Ovary (tissue), 7 donors: ENCODE measurements at regions not wholly inside any gene's neighbourhood (a gene's known extent, or its start where the extent isn't known, plus 50 kb on each side); places are given as distances from the start of the nearest gene placed in this dataset.

Source experiments
- DNase-seq, 5 donors: peaks; one replicate each; pipeline ENCODE4 v3.0.0-alpha.2; 2019 to 2020
- H3K27ac ChIP-seq, 2 donors: fragments of 200-600 bp; one replicate each; pipeline versions ENCODE4 v1.5.1 to v1.8.0; 2019 to 2022
- H3K27me3 ChIP-seq: fragments of 200-600 bp; one replicate; pipeline ENCODE4 v1.8.0; 2022
- H3K36me3 ChIP-seq: fragments of 200-600 bp; sonication (generic); one replicate; pipeline ENCODE4 v1.5.1; 2019
- H3K4me1 ChIP-seq: one replicate; pipeline ENCODE4 v1.8.1; 2013; ENCODE audit warnings: mild to moderate bottlenecking, moderate library complexity; ENCODE audit not compliant: insufficient read depth
- H3K4me3 ChIP-seq: fragments of 200-600 bp; sonication (generic); one replicate; pipeline ENCODE4 v1.5.1; 2017
- H3K9me3 ChIP-seq, 2 donors: fragments of 200-600 bp in 1 of 2; sonication (generic) in 1 of 2; one replicate each; pipeline versions ENCODE4 v1.5.1 to v1.8.1; 2013 to 2019; ENCODE audit warnings: mild to moderate bottlenecking in 1 of 2, moderate library complexity in 1 of 2
- EP300 ChIP-seq: sonication (generic); formaldehyde crosslinking; IDR thresholded peaks from one replicate; pipeline ENCODE4 v1.6.1; 2017; ENCODE audit warnings: antibody characterized with exemption
- POLR2A ChIP-seq: fragments of 450-650 bp; IDR thresholded peaks from one replicate; pipeline ENCODE4 v1.6.1; 2017; ENCODE audit warnings: antibody characterized with exemption, mild to moderate bottlenecking, moderate library complexity
- WGBS, 3 donors: extraction: QIAGEN DNeasy Blood & Tissue Kit in 1 of 3; methylation state at CpG; one replicate each; pipeline versions ENCODE4 v1.1.5 to v1.1.7; 2013 to 2017; 5-methylcytosine and 5-hydroxymethylcytosine counted together
- intact Hi-C, 4 donors: fragments of 100-400 bp; cut with DNase I; formaldehyde crosslinking; loops; one replicate each; pipeline versions ENCODE4 v1.11.0 to v1.15.1; 2022 to 2023
- TF ChIP-seq, protein P1 (sequence below), 3 donors: fragments of 450-650 bp in 2 of 3; fragments of 200-600 bp in 1 of 3; IDR thresholded peaks; one replicate each; pipeline versions ENCODE4 v1.5.1 to v1.8.0; 2016 to 2022; ENCODE audit warnings: antibody characterized with exemption in 3 of 3, mild to moderate bottlenecking in 1 of 3
- donor health status: DM: no; HTN: no; CAD: no; lungs with moderate emphysema.
- donor health status: DM: no; HTN: no; CAD: no.
- donor health status: Bipolar disorder and iron deficiency.
- donor health status: DM: no; HTN: no; CAD: no.
- donor health status: DM: yes; HTN: yes; CAD: no.

DNA sequence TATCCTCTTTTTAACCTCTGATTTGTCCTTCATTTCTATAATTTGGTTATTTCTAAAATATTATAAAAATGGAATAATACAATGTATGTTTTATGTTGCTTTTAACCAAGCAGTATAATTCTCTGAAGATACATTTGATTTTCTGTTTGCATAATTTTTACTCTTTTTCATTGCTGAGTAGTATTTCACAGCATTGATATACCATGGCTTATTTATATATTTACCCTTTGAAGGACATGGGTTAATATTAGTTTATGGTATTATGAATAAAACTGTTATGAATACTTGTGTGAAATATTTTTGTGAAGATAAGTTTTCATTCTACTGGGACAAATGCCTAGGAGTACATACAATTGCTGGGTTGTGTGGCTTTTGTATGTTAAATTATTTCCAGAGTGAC lies 748.6 kb downstream of the TENT5A start:
- intact Hi-C loops = no loop called here
- Histone ChIP-seq H3K27me3 (no peaks in the 10 kb centered on the region), H3K9me3 (peaks cover 0 to 3% of the 10 kb centered on the region in 2 donors), H3K36me3 (no peaks in the 10 kb centered on the region), H3K4me1 (no peaks in the 10 kb centered on the region), H3K4me3 (no peak overlapping the region), H3K27ac (no peak overlapping the region)
- no peak for DNase-seq
- TF ChIP-seq EP300 (no peak), POLR2A (no peak)
- TF ChIP-seq, protein P1, sequence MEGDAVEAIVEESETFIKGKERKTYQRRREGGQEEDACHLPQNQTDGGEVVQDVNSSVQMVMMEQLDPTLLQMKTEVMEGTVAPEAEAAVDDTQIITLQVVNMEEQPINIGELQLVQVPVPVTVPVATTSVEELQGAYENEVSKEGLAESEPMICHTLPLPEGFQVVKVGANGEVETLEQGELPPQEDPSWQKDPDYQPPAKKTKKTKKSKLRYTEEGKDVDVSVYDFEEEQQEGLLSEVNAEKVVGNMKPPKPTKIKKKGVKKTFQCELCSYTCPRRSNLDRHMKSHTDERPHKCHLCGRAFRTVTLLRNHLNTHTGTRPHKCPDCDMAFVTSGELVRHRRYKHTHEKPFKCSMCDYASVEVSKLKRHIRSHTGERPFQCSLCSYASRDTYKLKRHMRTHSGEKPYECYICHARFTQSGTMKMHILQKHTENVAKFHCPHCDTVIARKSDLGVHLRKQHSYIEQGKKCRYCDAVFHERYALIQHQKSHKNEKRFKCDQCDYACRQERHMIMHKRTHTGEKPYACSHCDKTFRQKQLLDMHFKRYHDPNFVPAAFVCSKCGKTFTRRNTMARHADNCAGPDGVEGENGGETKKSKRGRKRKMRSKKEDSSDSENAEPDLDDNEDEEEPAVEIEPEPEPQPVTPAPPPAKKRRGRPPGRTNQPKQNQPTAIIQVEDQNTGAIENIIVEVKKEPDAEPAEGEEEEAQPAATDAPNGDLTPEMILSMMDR (IDR thresholded peaks at IDR 0.05) = no peak

DNA sequence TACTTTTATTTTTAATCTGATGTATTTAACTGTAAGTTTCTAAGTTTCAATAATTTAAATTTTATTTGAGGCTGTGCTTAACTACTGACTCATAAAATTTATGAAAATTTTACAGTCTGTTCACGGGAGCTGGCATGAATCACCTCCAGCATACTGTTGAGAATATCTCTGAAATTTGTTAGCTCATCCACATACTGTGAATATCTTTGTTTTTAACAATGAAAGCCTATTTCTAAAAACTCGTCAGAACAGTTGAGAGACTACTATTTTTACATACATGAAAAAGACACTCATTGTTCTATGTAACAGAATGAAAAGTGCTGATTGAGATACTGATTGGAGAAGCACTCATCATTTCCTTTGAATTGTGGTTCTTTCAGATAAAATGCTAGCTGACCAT lies 749.3 kb downstream of the TENT5A start:
- Histone ChIP-seq H3K4me3 (no peak overlapping the region), H3K9me3 (peaks cover 0 to 3% of the 10 kb centered on the region in 2 donors), H3K27ac (no peak overlapping the region), H3K36me3 (no peaks in the 10 kb centered on the region), H3K4me1 (no peaks in the 10 kb centered on the region), H3K27me3 (no peaks in the 10 kb centered on the region)
- TF ChIP-seq, protein P1 (IDR thresholded peaks at IDR 0.05) = no peak
- no peak for TF ChIP-seq POLR2A
- no peak for TF ChIP-seq EP300
- no peak for DNase-seq
- intact Hi-C loops = no loop called here
- WGBS, 3 donors = 63 to 70% (median 63%) methylated on average over 2 of the region's 2 CpGs

DNA sequence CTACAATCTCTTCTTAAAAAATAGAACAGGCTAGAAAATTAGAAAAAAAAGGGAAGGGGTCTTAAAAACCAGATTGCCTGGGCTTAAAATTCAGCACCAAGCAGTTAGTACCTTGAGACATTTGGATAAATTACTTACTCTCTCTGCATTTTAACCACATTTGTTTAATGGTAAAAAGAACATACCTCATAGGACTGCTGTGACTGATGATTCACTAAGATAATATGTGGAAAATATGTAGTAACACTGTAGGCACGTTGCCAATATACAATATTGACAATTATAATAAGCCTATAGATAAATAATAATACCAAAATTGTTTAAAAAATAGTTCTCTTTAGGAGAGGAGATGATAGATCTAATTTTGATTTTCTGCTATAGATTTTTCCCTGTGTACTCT lies 750.4 kb downstream of the TENT5A start:
- DNase-seq = no peak
- Histone ChIP-seq H3K36me3 (no peaks in the 10 kb centered on the region), H3K9me3 (peaks cover 0 to 3% of the 10 kb centered on the region in 2 donors), H3K4me3 (no peak overlapping the region), H3K27me3 (no peaks in the 10 kb centered on the region), H3K4me1 (no peaks in the 10 kb centered on the region), H3K27ac (no peak overlapping the region)
- WGBS, 3 donors = 34 to 46% (median 41%) methylated on average over 1 of the region's 1 CpG
- TF ChIP-seq, protein P1 (IDR thresholded peaks at IDR 0.05) = no peak
- TF ChIP-seq POLR2A = no peak
- no peak for TF ChIP-seq EP300
- intact Hi-C loops = no loop called here

DNA sequence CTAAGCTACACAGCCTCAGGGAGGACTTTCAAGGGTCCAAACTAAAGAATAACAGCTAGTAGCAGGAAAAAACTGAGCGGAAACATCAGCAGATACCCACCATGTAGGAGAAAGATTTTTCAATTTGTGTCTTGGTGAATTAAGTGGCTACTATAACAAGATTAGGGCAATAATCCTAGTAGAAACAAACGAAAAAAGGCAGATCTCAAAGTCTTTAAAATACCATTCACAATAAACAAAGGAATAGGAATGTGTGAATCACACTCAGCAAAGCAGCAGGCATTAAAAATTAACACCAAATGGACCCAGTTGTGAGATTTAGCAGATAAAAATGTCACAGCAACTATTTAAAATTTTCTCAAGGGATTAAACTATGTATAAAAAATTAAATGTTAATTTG lies 761.2 kb downstream of the TENT5A start:
- Histone ChIP-seq H3K9me3 (no peaks in the 10 kb centered on the region), H3K36me3 (no peaks in the 10 kb centered on the region), H3K27me3 (no peaks in the 10 kb centered on the region), H3K4me1 (no peaks in the 10 kb centered on the region), H3K27ac (no peak overlapping the region), H3K4me3 (no peak overlapping the region)
- intact Hi-C loops = no loop called here
- no peak for DNase-seq
- 65 to 68% (median 65%) methylated on average over 2 of the region's 2 CpGs for WGBS, 3 donors
- TF ChIP-seq, protein P1 (IDR thresholded peaks at IDR 0.05) = no peak
- no peak for TF ChIP-seq EP300
- no peak for TF ChIP-seq POLR2A

DNA sequence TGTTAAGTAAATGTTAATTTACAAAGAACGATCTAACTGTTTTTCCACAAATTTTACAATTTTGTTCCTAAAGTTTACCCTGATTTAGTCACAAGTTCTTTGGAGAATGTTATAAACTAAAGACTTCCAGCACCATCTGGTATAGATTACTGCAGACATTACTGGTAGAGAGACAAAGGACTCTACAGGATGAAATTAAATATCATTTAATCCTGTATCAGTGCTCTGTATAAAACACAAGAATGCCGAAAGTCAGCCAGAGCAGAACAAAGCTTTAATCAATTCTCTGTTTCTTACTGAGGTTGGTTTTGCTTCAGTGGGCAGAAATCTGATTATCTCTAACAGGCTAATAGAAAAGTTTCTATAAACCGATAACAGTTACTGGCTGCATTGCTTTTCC lies 763.6 kb downstream of the TENT5A start:
- WGBS, 3 donors = 74 to 96% (median 92%) methylated on average over 3 of the region's 3 CpGs
- Histone ChIP-seq H3K9me3 (no peaks in the 10 kb centered on the region), H3K36me3 (no peaks in the 10 kb centered on the region), H3K27me3 (no peaks in the 10 kb centered on the region), H3K27ac (no peak overlapping the region), H3K4me1 (no peaks in the 10 kb centered on the region), H3K4me3 (no peak overlapping the region)
- DNase-seq = no peak
- TF ChIP-seq EP300 (no peak), POLR2A (no peak)
- TF ChIP-seq, protein P1 (IDR thresholded peaks at IDR 0.05) = no peak
- intact Hi-C loops = no loop called here
